ENCODE measurements at regions not wholly inside any gene's neighbourhood (a gene's known extent, or its start where the extent isn't known, plus 50 kb on each side); places are given as distances from the start of the nearest gene placed in this dataset.
A peak's percentile ranks its signal among the peaks of the same experiment; 100 is the strongest.

GRCh38 chrX:130516123-130516522, 114.3 kb downstream of the RBMX2 start:
- Histone ChIP-seq H3K4me1 (no peaks in the 10 kb centered on the region), H3K9me3 (no peaks in the 10 kb centered on the region), H3K4me3 (no peak overlapping the region), H3K27me3 (no peaks in the 10 kb centered on the region), H3K27ac (no peak overlapping the region), H3K36me3 (no peaks in the 10 kb centered on the region)
- intact Hi-C loops (cut with DNase I) = no loop called here
- DNase-seq = no peak
- 61 to 89% methylated on average over 1 of the region's 1 CpG for WGBS, 2 donors
- TF ChIP-seq POLR2A (IDR thresholded peaks at IDR 0.05) = no peak
- no peak for TF ChIP-seq CTCF (IDR thresholded peaks at IDR 0.05)

DNA sequence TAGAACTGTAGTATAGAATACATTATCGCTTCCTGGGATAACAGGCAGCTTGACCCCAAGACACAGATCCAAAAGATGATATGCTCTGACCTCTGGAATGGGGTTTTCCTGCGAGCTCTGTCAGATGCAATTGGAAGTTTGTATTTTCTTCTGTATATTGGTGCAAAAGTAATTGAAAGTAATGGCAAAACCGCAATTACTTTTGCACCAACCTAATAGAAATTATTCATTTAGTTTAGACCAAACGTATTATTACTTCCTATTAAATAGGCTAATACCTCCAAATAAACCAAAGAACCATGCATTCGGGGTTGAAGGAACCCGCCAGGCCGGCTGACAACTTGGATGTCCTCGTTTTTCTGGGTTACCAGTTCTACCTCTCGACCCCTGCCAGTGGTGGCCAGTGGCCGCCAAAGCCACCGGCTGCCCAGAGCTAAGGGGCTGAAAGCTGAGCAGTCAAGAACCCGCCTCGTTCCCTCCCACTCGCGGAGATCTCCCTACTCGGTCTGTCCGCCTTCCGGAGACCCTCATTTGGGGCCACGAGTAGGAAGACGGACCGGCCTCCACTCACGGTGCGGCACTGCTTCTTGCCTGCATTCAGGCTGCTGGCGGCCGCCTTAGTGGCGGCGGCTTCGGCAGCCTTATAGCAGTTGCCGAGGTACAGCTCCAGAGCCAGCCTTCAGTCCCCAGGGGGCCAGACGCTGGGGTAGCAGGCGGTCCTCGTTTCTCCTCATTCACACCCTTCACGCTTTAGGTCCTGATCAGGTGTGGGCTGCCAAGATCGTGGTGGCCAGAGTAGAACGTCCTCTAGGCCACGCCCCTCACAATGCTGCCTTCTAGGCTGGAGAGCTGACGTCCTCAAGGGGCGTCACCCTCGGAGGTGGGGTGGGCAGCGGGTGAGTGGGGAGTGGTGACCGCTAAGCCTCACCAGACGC, 121.9 kb downstream of the RBMX2 start:
- Histone ChIP-seq H3K4me1 (peaks cover 0 to 8% (median 0%) of the 10 kb centered on the region in 3 donors), H3K27me3 (no peaks in the 10 kb centered on the region), H3K27ac (no peak overlapping the region), H3K9me3 (no peaks in the 10 kb centered on the region), H3K4me3 (peak overlapping the region; percentile 13 to 54 (median 30)), H3K36me3 (no peaks in the 10 kb centered on the region)
- 49 to 76% methylated on average over 4 to 17 of the region's 42 CpGs for WGBS, 2 donors
- intact Hi-C loops (cut with DNase I) = no loop called here
- TF ChIP-seq CTCF (IDR thresholded peaks at IDR 0.05) (no peak), POLR2A (IDR thresholded peaks at IDR 0.05) (no peak)
- DNase-seq = no peak

GRCh38 chrX:130524476-130525194, 122.8 kb downstream of the RBMX2 start:
- peaks cover 0 to 8% (median 0%) of the 10 kb centered on the region in 3 donors for H3K4me1 ChIP-seq
- DNase-seq = no peak
- intact Hi-C loops (cut with DNase I) = no loop called here
- WGBS, 2 donors = 76 to 91% methylated on average over 5 to 6 of the region's 6 CpGs
- H3K36me3 ChIP-seq = no peaks in the 10 kb centered on the region
- H3K27ac ChIP-seq = no peak overlapping the region
- H3K27me3 ChIP-seq = no peaks in the 10 kb centered on the region
- no peaks in the 10 kb centered on the region for H3K9me3 ChIP-seq
- TF ChIP-seq POLR2A (IDR thresholded peaks at IDR 0.05) (no peak), CTCF (IDR thresholded peaks at IDR 0.05) (no peak)
- H3K4me3 ChIP-seq = peak overlapping the region in 1 of 4 donors; percentile 54

GRCh38 chrX:130529531-130529930, 127.7 kb downstream of the RBMX2 start:
- Histone ChIP-seq H3K4me1 (no peaks in the 10 kb centered on the region), H3K36me3 (no peaks in the 10 kb centered on the region), H3K4me3 (no peak overlapping the region), H3K9me3 (no peaks in the 10 kb centered on the region), H3K27ac (no peak overlapping the region), H3K27me3 (no peaks in the 10 kb centered on the region)
- DNase-seq = no peak
- WGBS, 2 donors = 67 to 70% methylated on average over 1 to 3 of the region's 4 CpGs
- intact Hi-C loops (cut with DNase I) = no loop called here
- no peak for TF ChIP-seq POLR2A (IDR thresholded peaks at IDR 0.05)

GRCh38 chrX:130531066-130531465, 129.3 kb downstream of the RBMX2 start:
- Histone ChIP-seq H3K4me3 (no peak overlapping the region), H3K27ac (no peak overlapping the region), H3K4me1 (no peaks in the 10 kb centered on the region), H3K27me3 (no peaks in the 10 kb centered on the region), H3K36me3 (no peaks in the 10 kb centered on the region), H3K9me3 (no peaks in the 10 kb centered on the region)
- intact Hi-C loops (cut with DNase I) = no loop called here
- no peak for TF ChIP-seq POLR2A (IDR thresholded peaks at IDR 0.05)
- no peak for TF ChIP-seq CTCF (IDR thresholded peaks at IDR 0.05)
- DNase-seq = no peak
